ENCODE measurements at regions not wholly inside any gene's neighbourhood (a gene's known extent, or its start where the extent isn't known, plus 50 kb on each side); places are given as distances from the start of the nearest gene placed in this dataset.

DNA sequence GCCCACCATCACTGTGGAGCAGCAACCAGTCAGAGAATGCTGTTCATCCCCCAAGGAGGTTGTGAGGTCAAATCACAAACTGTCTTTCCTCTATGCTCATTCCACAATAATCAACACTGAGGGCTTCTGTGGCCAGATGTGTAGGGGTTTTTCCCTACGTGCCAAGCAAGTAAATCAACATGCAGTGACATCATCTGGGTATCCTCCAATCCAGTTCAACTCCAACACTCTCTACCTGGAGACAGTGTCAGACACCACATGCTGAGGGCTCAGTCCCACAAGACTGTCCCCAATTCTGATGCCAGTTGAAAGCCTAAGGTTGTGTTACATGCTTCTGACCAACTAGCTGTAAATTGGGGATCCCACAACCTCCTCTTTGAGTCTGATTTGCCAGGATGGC, 57.3 kb upstream of the DMRT1 start:
- TF ChIP-seq POLR2A (IDR thresholded peaks at IDR 0.05; ENCODE audit: low read depth, low read length) (no peak), POLR2AphosphoS5 (IDR thresholded peaks at IDR 0.05; ENCODE audit: low read depth, low read length) (no peak), TAF1 (IDR thresholded peaks at IDR 0.05; ENCODE audit: borderline replicate concordance, low read depth, low read length) (no peak)
